ENCODE measurements at regions not wholly inside any gene's neighbourhood (a gene's known extent, or its start where the extent isn't known, plus 50 kb on each side); places are given as distances from the start of the nearest gene placed in this dataset.

- DNase-seq, result peak in 1 of 3 donors; percentile 57
- Histone ChIP-seq H3K27ac (no peak overlapping the region), H3K4me1 (no peaks in the 10 kb centered on the region), H3K4me3 (no peak overlapping the region), H3K36me3 (no peaks in the 10 kb centered on the region), H3K9me3 (no peaks in the 10 kb centered on the region), H3K27me3 (no peaks in the 10 kb centered on the region)
- TF ChIP-seq POLR2A (IDR thresholded peaks at IDR 0.05) (no peak), CTCF (IDR thresholded peaks at IDR 0.05) (peak in 5 of 6 experiments; percentile 35 to 84 (median 73))
Observed at GRCh38 chr3:176939022-176939817, 258.1 kb downstream of the TBL1XR1 start.

- Histone ChIP-seq H3K27me3 (no peaks in the 10 kb centered on the region), H3K9me3 (no peaks in the 10 kb centered on the region), H3K27ac (no peak overlapping the region), H3K4me1 (no peaks in the 10 kb centered on the region), H3K4me3 (no peak overlapping the region), H3K36me3 (no peaks in the 10 kb centered on the region)
- no peak for DNase-seq
- no peak for TF ChIP-seq CTCF (IDR thresholded peaks at IDR 0.05)
- no peak for TF ChIP-seq POLR2A (IDR thresholded peaks at IDR 0.05)
Observed at GRCh38 chr3:176937994-176938393, 259.3 kb downstream of the TBL1XR1 start.

GRCh38 chr3:176937541-176937940 lies 259.7 kb downstream of the TBL1XR1 start:
- no peak for TF ChIP-seq POLR2A (IDR thresholded peaks at IDR 0.05)
- TF ChIP-seq CTCF (IDR thresholded peaks at IDR 0.05), result no peak
- H3K9me3 ChIP-seq, result no peaks in the 10 kb centered on the region
- H3K27me3 ChIP-seq, result no peaks in the 10 kb centered on the region
- no peak for DNase-seq
- H3K27ac ChIP-seq, result no peak overlapping the region
- H3K4me3 ChIP-seq, result no peak overlapping the region
- no peaks in the 10 kb centered on the region for H3K4me1 ChIP-seq
- no peaks in the 10 kb centered on the region for H3K36me3 ChIP-seq

- H3K27me3 ChIP-seq, result no peaks in the 10 kb centered on the region
- H3K27ac ChIP-seq, result no peak overlapping the region
- no peaks in the 10 kb centered on the region for H3K9me3 ChIP-seq
- no peaks in the 10 kb centered on the region for H3K4me1 ChIP-seq
- H3K4me3 ChIP-seq, result no peak overlapping the region
- no peaks in the 10 kb centered on the region for H3K36me3 ChIP-seq
- TF ChIP-seq POLR2A (IDR thresholded peaks at IDR 0.05) (no peak), CTCF (IDR thresholded peaks at IDR 0.05) (no peak)
- DNase-seq, result no peak
Observed at GRCh38 chr3:176935194-176935888, 261.9 kb downstream of the TBL1XR1 start.

- Histone ChIP-seq H3K27ac (no peak overlapping the region), H3K4me3 (no peak overlapping the region), H3K36me3 (no peaks in the 10 kb centered on the region), H3K9me3 (no peaks in the 10 kb centered on the region), H3K4me1 (no peaks in the 10 kb centered on the region), H3K27me3 (no peaks in the 10 kb centered on the region)
- no peak for TF ChIP-seq POLR2A (IDR thresholded peaks at IDR 0.05)
- no peak for DNase-seq
Observed at GRCh38 chr3:176934698-176935097, 262.6 kb downstream of the TBL1XR1 start.

GRCh38 chr3:176933704-176934103 lies 263.6 kb downstream of the TBL1XR1 start:
- Histone ChIP-seq H3K4me3 (no peak overlapping the region), H3K36me3 (no peaks in the 10 kb centered on the region), H3K4me1 (no peaks in the 10 kb centered on the region), H3K9me3 (no peaks in the 10 kb centered on the region), H3K27me3 (no peaks in the 10 kb centered on the region), H3K27ac (no peak overlapping the region)
- no peak for TF ChIP-seq POLR2A (IDR thresholded peaks at IDR 0.05)
- no peak for TF ChIP-seq CTCF (IDR thresholded peaks at IDR 0.05)
- DNase-seq, result no peak

All from Peyer's patch (tissue), 4 donors.